ENCODE measurements at regions not wholly inside any gene's neighbourhood (a gene's known extent, or its start where the extent isn't known, plus 50 kb on each side); places are given as distances from the start of the nearest gene placed in this dataset.

DNA sequence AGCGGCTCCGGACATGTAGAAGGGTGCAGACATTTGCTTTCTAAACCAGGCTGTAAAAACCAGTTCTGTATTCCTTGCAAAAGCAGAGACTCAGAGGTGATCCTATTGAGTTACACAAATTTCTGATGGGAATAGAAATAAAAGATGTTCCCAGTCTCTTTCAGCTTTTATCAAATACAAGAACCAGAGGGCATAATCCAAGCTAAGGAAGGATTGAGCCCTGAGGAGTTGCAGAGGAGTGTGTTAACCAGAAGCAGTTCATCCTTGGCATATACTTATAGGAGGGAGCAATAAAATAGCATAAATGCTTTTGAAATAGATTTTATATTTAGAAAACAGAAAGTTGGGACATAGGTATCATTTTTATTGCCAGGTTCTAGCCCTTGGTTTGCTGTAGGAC, 75.3 kb downstream of the KIF4B start:
- 90% methylated on average over 2 of the region's 2 CpGs; no CpG with 5 or more reads in 1 of the 2 experiments for WGBS, 2 experiments (ENCODE audit: extremely low coverage in 1 of 2, insufficient coverage in 1 of 2, insufficient read length in 1 of 2, insufficient replicate concordance in 2 of 2, low coverage in 1 of 2, low lambda C conversion rate in 2 of 2, missing lambda C conversion rate in 1 of 2)
- Histone ChIP-seq H3K4me3 (ENCODE audit: extremely low read depth in 1 of 4, insufficient read depth in 2 of 4, low read depth in 3 of 4, low read length in 4 of 4) (no peak overlapping the region), H3K9ac (replicated peaks in 1 of 4; ENCODE audit: extremely low read depth in 1 of 4, low read depth in 3 of 4, low read length in 3 of 4) (no peak overlapping the region), H3K27me3 (replicated peaks in 1 of 4; ENCODE audit: control insufficient read depth in 3 of 4, extremely low read depth in 1 of 4, insufficient read depth in 3 of 4, low read length in 3 of 4) (no peaks in the 10 kb centered on the region), H3K36me3 (ENCODE audit: control insufficient read depth in 2 of 4, insufficient read depth in 4 of 4, low read length in 3 of 4) (no peaks in the 10 kb centered on the region), H3K4ac (replicated peaks; ENCODE audit: insufficient read length, low read depth, low read length) (no peak overlapping the region), H3K18ac (ENCODE audit: extremely low read depth, low read length) (no peak overlapping the region), H3K9me3 (ENCODE audit: insufficient read depth in 2 of 2, low read depth in 1 of 2, low read length in 1 of 2) (no peaks in the 10 kb centered on the region), H3K79me1 (ENCODE audit: low read depth, low read length) (no peaks in the 10 kb centered on the region), H2BK15ac (ENCODE audit: low read length) (no peak overlapping the region), H4K5ac (ENCODE audit: insufficient read length, low read depth, low read length) (no peak overlapping the region), H3K4me1 (replicated peaks in 1 of 4; ENCODE audit: control insufficient read depth in 3 of 4, insufficient read depth in 4 of 4, low read length in 3 of 4) (no peaks in the 10 kb centered on the region), H2BK12ac (ENCODE audit: low read depth, low read length) (no peak overlapping the region), H2AFZ (ENCODE audit: low read length) (no peak overlapping the region), H4K20me1 (replicated peaks in 1 of 2; ENCODE audit: control insufficient read depth in 1 of 2, insufficient read depth in 2 of 2, low read length in 2 of 2) (no peaks in the 10 kb centered on the region), H2AK5ac (ENCODE audit: low read depth, low read length) (no peak overlapping the region), H3K23me2 (ENCODE audit: low read depth, low read length) (no peaks in the 10 kb centered on the region), H3K14ac (ENCODE audit: insufficient read length) (no peak overlapping the region), H2BK20ac (ENCODE audit: low read length) (no peak overlapping the region), H3K27ac (ENCODE audit: low read depth, low read length) (no peak overlapping the region), H2BK120ac (replicated peaks; ENCODE audit: low read depth, low read length) (no peak overlapping the region), H3K56ac (replicated peaks; ENCODE audit: insufficient read length, low read depth, low read length) (no peak overlapping the region), H3K79me2 (ENCODE audit: control insufficient read depth in 1 of 2, insufficient read depth in 2 of 2, low read length in 2 of 2) (no peaks in the 10 kb centered on the region), H2BK5ac (ENCODE audit: low read depth, low read length) (no peak overlapping the region), H4K8ac (ENCODE audit: extremely low read depth, insufficient read depth, low read length) (no peak overlapping the region), H4K91ac (replicated peaks; ENCODE audit: insufficient read length, low read length) (no peak overlapping the region), H3K23ac (ENCODE audit: insufficient read length) (no peak overlapping the region), H3K4me2 (ENCODE audit: insufficient read depth in 1 of 2, low read depth in 2 of 2, low read length in 2 of 2) (no peak overlapping the region)
- no peak for FAIRE-seq
- no peak for DNase-seq (ENCODE audit: low read depth in 1 of 2, low spot score in 2 of 2)
- CTCF ChIA-PET (ENCODE audit: partially characterized antibody) = interaction anchor here (1.1 kb wide), 1 partner anchor 20 kb away, joined by 3 read pairs; no protein-coding TSS in a partner anchor
- POLR2A ChIA-PET (ENCODE audit: partially characterized antibody) = no interaction called here
- TF ChIP-seq CBX5 (IDR thresholded peaks at IDR 0.05; ENCODE audit: low read depth, low read length) (no peak), JUND (IDR thresholded peaks at IDR 0.05; ENCODE audit: low read length) (no peak), EGR1 (IDR thresholded peaks at IDR 0.05; ENCODE audit: borderline replicate concordance, low read depth, low read length) (no peak)

All from H1 (cell line).